ENCODE measurements at regions not wholly inside any gene's neighbourhood (a gene's known extent, or its start where the extent isn't known, plus 50 kb on each side); places are given as distances from the start of the nearest gene placed in this dataset.

- no peak for TF ChIP-seq CTCF (conservative IDR thresholded peaks at IDR 0.05; ENCODE audit: low read depth, low read length)
- TF ChIP-seq EZH2 (IDR thresholded peaks at IDR 0.05; ENCODE audit: borderline replicate concordance, low read depth, low read length, poor library complexity, severe bottlenecking), result no peak
Observed at GRCh38 chrX:115897956-115898355, 272.6 kb upstream of the AGTR2 start.

Measured in A673 (cell line).